HG02870 (cell line): ENCODE measurements at regions not wholly inside any gene's neighbourhood (a gene's known extent, or its start where the extent isn't known, plus 50 kb on each side); places are given as distances from the start of the nearest gene placed in this dataset.
"Not testable (repeated sequence)": the region's sequence is repeated elsewhere in the genome, so short reads cannot be mapped to it uniquely, and the experiment has no call there.

Source experiments
- ATAC-seq: cut with Tn5 transposase; IDR thresholded peaks from one replicate; pipeline ENCODE4 v1.9.1; 2021; ENCODE audit warnings: mild to moderate bottlenecking, moderate library complexity; ENCODE audit not compliant: unreplicated experiment

DNA sequence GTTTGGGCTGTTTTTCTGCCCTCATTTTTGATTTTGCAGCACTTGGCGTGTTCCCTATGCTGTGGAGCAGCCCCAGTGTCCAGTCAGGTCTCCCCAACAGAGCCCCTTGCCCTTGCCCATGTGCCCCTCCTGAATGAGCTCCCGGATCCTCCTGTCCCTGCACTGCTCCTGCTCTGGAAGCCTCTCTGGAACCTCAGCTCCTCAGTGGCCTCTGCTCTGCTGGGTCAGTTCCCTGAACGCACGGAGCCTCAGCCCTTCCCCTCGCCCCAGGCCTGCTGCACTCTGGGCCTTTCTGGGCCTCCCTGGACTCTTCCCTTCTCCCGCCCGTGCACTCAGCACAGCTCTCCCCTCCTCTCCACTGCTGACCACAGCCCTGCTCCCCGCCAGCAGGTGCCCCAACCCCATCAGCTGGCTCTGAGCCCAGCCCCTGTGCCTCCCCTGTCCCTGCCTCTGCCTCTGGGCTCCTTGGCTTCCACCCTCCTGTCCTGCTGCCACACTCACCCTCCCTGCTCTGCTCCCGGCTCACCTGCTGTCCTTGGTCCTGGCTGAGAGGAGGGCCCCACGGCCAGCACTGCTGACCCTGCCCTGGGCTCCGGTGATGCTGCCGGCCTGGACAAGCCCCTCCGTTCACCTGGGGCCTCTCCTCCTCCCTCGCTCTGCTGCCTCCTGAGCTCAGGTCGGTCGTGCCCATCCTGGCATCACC, 220.6 kb downstream of the TMEM121 start:
- ATAC-seq = not testable (repeated sequence)

- ATAC-seq = not testable (repeated sequence)
Measured at GRCh38 chr14:105747503-105748203, 221.3 kb downstream of the TMEM121 start.

GRCh38 chr14:105748204-105748578, 221.8 kb downstream of the TMEM121 start:
- ATAC-seq = no peak

DNA sequence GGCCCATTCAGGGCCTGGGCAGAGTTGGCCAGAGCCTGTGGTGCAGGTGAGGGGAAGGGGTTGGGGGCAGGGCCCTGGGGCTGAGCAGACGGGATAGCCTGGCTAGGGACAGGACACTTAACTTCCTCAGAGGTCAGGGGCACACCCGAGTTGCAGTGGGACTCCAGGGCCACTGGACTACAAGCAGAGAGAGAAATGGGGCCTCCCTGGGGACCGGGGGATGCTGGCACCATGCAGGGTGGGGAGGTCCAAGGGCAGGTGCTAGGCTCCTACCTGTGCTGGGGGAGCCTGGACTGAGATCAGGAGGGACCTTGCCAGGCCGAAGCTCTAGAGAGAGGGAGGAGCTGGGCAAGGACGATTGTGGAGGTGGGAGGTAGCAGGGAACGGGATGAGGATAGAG, 222.3 kb downstream of the TMEM121 start:
- ATAC-seq = not testable (repeated sequence)

DNA sequence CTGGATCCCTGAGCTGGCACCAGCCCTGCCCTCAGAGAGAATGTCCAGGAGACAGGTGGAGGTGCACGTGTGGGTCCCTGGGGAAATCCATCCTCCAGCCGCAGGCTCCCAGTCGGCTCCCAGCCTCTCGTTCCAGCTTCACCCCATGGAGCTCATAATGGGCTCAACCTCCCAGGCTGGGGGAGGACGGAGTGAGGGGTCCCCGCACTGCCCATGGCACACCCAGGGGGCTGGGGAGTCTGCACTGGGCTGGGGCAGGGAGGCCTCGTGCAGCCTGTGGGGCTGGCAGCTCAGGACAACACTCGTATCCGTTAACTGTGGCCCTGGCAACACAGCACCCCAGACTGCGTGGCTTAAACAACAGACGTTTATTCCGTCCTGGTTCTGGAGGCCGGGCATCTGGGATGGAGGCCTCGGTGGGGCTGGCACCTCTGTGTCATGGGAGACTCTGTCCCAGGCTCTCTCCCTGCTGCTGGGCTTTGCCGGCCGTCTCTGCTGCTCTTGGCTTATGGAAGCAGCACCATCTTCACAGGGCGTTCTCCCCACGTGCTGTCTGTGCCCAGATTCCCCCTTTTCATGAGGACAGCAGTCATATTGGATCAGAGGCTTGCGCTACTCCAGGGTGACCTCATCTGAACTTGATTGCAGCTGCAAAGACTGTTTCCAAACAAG, 223.6 kb downstream of the TMEM121 start:
- ATAC-seq = not testable (repeated sequence)

GRCh38 chr14:105751291-105751751, 224.9 kb downstream of the TMEM121 start:
- ATAC-seq = not testable (repeated sequence)

DNA sequence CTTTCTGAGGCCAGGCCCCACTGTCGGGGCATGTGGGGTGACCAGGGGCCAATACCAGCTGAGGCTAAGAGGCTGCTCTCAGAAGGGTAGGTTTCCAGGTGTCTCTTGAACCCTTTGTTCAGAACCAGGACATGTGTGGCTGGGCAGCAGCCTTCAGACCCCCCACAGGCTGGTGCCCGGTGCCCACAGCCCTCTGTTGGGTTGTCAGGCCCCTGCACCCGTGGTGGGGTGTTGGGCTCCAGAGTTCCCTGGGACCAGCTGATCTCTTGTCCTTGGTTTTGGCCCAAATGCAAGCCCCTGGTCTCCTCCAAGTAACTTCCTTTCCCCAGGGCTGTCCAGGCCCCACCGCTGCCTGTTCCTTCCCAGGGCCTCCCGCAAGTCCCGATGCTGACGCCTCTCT, 226.0 kb downstream of the TMEM121 start:
- ATAC-seq = not testable (repeated sequence)

DNA sequence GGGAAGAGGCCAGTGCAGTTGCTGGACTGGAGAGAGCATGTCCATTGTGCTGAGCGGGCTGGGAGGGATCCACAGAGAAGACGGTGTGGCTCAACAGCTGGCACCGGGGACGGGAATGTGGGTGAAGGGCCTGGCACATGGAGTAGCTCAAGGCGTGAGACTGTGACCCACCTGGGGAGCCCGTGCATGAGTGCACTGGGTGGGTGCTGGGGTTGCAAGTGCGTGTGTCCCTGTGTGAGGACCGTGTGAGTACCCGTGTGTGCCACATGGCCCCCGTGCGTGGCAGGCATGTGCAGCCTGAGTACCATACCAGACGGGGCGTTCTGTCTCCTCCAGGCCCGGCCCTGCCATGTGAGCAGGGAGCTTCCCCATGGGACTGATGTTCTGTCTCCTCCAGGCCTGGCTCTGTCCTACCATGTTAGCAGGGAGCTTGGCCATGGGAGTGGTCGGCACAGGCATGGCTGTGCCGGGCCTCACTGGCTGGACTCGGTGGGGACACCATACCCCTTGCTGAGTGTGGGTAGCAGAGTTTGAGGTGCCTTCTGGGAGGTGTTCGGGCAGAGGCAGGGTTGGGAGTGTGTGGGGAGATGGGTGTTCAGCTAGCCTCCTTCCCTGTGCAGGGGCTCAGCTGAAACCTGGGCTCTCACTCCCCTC, 234.4 kb downstream of the TMEM121 start:
- ATAC-seq = no peak

- not testable (repeated sequence) for ATAC-seq
Measured at GRCh38 chr14:105761345-105761740, 235.0 kb downstream of the TMEM121 start.

DNA sequence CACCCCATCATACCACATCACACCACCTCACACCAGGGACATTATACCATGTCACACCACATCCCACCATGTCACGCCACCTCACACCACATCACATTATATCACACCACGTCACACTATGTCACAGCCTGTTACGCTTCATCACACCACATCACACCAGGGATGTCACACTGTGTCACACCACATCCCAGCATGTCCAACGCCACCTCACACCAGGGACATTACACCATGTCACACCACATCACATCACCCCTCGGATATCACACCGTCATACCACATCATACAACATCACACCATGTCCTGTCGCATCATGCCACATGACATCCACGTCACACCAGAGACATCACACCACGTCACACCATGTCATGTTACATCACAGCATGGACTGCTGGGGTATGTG, 235.5 kb downstream of the TMEM121 start:
- ATAC-seq = no peak

- ATAC-seq = not testable (repeated sequence)
Measured at GRCh38 chr14:105762262-105762661, 235.9 kb downstream of the TMEM121 start.

- not testable (repeated sequence) for ATAC-seq
Measured at GRCh38 chr14:105764254-105764901, 238.0 kb downstream of the TMEM121 start.

DNA sequence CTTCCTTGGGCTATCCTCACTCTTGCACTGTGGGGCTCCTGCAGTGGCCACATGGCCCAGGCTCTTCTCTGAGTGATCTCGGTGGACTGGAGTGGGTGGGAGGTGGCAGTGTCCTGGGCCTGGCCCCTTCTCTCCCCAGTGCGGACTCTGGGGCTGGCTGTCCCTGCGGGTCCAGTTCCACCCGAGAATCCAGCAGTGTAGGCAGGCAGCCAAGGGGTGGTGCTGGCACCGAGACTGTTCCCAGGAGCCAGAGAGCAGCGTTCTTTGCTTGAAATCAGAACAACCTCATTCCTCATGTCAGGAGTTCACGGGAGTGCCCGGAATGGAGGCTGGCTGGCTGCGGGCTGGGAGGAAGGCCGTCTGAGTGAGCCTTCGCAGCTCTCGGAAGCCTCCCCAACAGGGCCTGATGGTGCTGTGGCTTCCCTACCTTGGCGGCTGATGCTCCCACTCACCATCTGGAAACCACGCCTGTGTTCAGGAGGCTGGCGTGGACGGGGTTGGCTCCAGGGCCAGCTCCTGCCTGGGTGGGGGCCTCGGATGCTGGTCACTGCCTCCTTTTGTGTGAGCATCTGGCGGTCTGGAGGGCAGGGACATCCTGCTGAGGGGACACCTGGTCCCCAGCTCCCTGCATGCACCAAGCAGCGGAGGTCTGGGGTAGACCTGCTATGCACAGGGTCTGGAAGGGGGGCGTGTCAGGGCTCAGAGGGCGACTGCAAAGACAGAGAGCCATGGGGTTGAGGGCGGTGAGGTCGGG, 238.9 kb downstream of the TMEM121 start:
- not testable (repeated sequence) for ATAC-seq

DNA sequence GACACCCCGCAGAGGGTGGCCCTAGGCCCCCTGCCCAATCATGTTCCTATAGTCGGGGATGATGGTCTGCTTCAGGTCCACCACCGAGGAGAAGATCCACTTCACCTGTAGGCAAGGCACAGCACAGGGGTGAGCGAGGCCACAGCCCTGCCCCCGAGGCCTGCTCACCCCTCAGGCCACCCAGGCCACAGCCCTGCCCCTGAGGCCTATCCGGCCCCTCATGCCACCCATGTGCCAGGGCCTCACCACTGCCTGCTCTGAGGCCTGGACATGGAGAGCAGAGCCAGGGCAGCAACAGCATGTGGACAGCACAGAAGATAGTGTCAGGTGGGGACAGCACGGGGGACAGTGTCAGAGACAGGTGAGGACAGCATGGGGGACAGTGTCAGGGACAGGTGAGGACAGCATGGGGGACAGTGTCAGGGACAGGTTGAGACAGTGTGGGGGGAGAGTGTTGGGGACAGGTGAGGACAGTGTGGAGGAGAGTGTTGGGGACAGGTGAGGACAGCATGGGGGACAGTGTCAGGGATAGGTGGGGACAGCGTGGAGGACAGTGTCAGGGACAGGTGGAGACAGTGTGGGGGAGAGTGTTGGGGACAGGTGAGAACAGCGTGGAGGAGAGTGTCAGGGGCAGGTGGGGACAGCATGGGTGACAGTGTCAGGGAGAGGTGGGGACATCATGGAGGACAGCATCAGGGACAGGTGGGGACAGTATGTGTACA, 239.7 kb downstream of the TMEM121 start:
- ATAC-seq = no peak

GRCh38 chr14:105767315-105767714, 240.9 kb downstream of the TMEM121 start:
- no peak for ATAC-seq

DNA sequence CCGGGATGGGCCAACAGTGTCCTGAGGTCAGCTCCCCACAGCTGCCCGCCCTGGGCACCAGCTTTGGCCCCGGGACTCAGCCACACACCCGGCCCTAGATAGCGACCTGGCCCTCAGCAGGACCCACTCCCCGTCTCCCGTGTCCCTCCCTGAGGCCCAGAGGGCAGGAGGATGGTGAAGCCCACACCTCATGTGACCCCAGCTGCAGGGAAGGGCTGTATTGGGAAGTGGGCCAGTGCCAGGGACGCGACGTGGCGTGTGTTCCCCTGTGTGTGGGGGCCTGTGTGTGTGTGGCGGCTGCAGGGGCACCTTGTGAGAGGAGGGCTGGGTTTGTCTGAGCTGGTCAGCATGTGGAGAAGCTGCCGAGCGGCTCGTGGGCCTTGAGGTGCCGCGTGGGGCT, 241.7 kb downstream of the TMEM121 start:
- ATAC-seq = not testable (repeated sequence)

DNA sequence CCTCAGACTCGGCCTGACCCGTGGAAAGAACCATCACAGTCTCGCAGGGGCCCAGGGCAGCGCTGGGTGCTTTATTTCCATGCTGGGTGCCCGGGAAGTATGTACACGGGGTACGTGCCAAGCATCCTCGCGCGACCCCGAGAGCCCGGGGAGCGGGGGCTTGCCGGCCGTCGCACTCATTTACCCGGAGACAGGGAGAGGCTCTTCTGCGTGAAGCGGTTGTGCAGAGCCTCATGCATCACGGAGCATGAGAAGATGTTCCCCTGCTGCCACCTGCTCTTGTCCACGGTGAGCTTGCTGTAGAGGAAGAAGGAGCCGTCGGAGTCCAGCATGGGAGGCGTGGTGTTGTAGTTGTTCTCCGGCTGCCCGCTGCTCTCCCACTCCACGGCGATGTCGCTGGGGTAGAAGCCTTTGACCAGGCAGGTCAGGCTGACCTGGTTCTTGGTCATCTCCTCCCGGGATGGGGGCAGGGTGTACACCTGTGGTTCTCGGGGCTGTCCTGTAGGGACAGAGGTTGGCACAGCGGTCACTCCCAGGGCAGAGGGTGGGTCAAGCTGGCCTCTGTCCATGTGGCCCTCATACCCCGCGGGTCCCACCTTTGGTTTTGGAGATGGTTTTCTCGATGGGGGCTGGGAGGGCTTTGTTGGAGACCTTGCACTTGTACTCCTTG, 242.8 kb downstream of the TMEM121 start:
- not testable (repeated sequence) for ATAC-seq

- not testable (repeated sequence) for ATAC-seq
Measured at GRCh38 chr14:105770619-105771216, 244.3 kb downstream of the TMEM121 start.
